OCI-LY1 (cell line): ENCODE measurements at regions not wholly inside any gene's neighbourhood (a gene's known extent, or its start where the extent isn't known, plus 50 kb on each side); places are given as distances from the start of the nearest gene placed in this dataset.

Experiments
- CTCF ChIP-seq: fragments of 200-600 bp; sonication (generic), shearing (Covaris generic); IDR thresholded peaks from 2 replicates; pipeline ENCODE4 v1.5.1; 2017; ENCODE audit warnings: mild to moderate bottlenecking, antibody characterized with exemption, low read length, moderate library complexity, mixed read lengths
- EZH2 ChIP-seq: fragments of 200-600 bp; sonication (generic), shearing (Covaris generic); IDR thresholded peaks from 2 replicates; pipeline ENCODE4 v1.8.0; 2017; ENCODE audit warnings: borderline replicate concordance, mixed run types, mild to moderate bottlenecking, antibody characterized with exemption, low read length, moderate library complexity, mixed read lengths

GRCh38 chr2:15748736-15749323 is 157.2 kb downstream of the DDX1 start:
- TF ChIP-seq CTCF (peak; percentile 62), EZH2 (no peak)
